Eye (tissue), 1 donor: ENCODE measurements at regions not wholly inside any gene's neighbourhood (a gene's known extent, or its start where the extent isn't known, plus 50 kb on each side); places are given as distances from the start of the nearest gene placed in this dataset.

Experiments
- DNase-seq: peaks from one replicate; pipeline ENCODE4 v3.0.0-alpha.2; 2015

GRCh38 chr3:104598848-104599511, 767.7 kb upstream of the ALCAM start:
- DNase-seq = peak; percentile 5

GRCh38 chr3:104604326-104605010, 762.2 kb upstream of the ALCAM start:
- DNase-seq = no peak

GRCh38 chr3:104606812-104607211, 759.9 kb upstream of the ALCAM start:
- DNase-seq = no peak

- DNase-seq = no peak
Measured at GRCh38 chr3:104610730-104611652, 755.7 kb upstream of the ALCAM start.

- DNase-seq = no peak
Measured at GRCh38 chr3:104612218-104612617, 754.5 kb upstream of the ALCAM start.

- DNase-seq = no peak
Measured at GRCh38 chr3:104614564-104614963, 752.1 kb upstream of the ALCAM start.

GRCh38 chr3:104628185-104628789, 738.4 kb upstream of the ALCAM start:
- DNase-seq = peak; percentile 38

- no peak for DNase-seq
Measured at GRCh38 chr3:104629038-104629437, 737.7 kb upstream of the ALCAM start.

- no peak for DNase-seq
Measured at GRCh38 chr3:104631254-104631653, 735.5 kb upstream of the ALCAM start.

GRCh38 chr3:104632521-104632920, 734.2 kb upstream of the ALCAM start:
- DNase-seq = no peak

GRCh38 chr3:104632947-104633346, 733.8 kb upstream of the ALCAM start:
- DNase-seq = no peak

GRCh38 chr3:104635872-104636580, 730.7 kb upstream of the ALCAM start:
- DNase-seq = no peak

GRCh38 chr3:104642827-104643226, 723.9 kb upstream of the ALCAM start:
- DNase-seq = peak; percentile 19

- no peak for DNase-seq
Measured at GRCh38 chr3:104646196-104646595, 720.5 kb upstream of the ALCAM start.

GRCh38 chr3:104648823-104649222, 717.9 kb upstream of the ALCAM start:
- no peak for DNase-seq

GRCh38 chr3:104669083-104669482, 697.6 kb upstream of the ALCAM start:
- DNase-seq = no peak

- DNase-seq = no peak
Measured at GRCh38 chr3:104672331-104672730, 694.4 kb upstream of the ALCAM start.

- DNase-seq = no peak
Measured at GRCh38 chr3:104673981-104674380, 692.7 kb upstream of the ALCAM start.

GRCh38 chr3:104676241-104676640, 690.5 kb upstream of the ALCAM start:
- no peak for DNase-seq

GRCh38 chr3:104677932-104678331, 688.8 kb upstream of the ALCAM start:
- no peak for DNase-seq

GRCh38 chr3:104685492-104685891, 681.2 kb upstream of the ALCAM start:
- DNase-seq = no peak

- no peak for DNase-seq
Measured at GRCh38 chr3:104687362-104687761, 679.3 kb upstream of the ALCAM start.

- no peak for DNase-seq
Measured at GRCh38 chr3:104696470-104696869, 670.2 kb upstream of the ALCAM start.
